Neural progenitor cell (in vitro differentiated cells): ENCODE measurements at regions not wholly inside any gene's neighbourhood (a gene's known extent, or its start where the extent isn't known, plus 50 kb on each side); places are given as distances from the start of the nearest gene placed in this dataset.

Source experiments
- EZH2 ChIP-seq: fragments of 200-600 bp; sonication (generic); IDR thresholded peaks from 2 replicates; pipeline ENCODE4 v1.6.1; 2017; ENCODE audit warnings: antibody characterized with exemption, mild to moderate bottlenecking, moderate library complexity
- TF ChIP-seq, protein P1 (sequence below): fragments of 200-600 bp; sonication (generic); IDR thresholded peaks from 2 replicates; pipeline ENCODE4 v1.5.1; 2017; ENCODE audit warnings: antibody characterized with exemption, mild to moderate bottlenecking

DNA sequence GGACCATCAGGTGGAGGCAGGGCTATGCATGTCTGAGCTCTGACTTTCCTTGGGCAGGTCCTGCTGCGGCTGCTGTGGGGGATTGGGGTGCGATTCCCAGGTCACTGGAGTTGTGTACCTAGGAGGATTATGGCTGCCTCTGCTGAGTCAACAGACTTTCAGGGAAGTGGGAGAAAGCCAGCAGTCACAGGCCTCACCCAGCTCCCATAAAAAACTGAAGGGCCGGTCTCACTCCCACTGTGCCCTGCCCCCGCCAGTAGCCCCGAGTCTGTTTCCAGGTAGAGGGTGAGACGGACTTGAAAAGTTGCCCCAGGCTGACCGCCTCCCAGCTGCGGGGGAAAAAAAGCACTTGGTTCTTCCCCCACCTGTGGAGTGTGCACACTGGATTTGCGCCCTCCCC is 76.7 kb downstream of the FAM170A start:
- TF ChIP-seq, protein P1, sequence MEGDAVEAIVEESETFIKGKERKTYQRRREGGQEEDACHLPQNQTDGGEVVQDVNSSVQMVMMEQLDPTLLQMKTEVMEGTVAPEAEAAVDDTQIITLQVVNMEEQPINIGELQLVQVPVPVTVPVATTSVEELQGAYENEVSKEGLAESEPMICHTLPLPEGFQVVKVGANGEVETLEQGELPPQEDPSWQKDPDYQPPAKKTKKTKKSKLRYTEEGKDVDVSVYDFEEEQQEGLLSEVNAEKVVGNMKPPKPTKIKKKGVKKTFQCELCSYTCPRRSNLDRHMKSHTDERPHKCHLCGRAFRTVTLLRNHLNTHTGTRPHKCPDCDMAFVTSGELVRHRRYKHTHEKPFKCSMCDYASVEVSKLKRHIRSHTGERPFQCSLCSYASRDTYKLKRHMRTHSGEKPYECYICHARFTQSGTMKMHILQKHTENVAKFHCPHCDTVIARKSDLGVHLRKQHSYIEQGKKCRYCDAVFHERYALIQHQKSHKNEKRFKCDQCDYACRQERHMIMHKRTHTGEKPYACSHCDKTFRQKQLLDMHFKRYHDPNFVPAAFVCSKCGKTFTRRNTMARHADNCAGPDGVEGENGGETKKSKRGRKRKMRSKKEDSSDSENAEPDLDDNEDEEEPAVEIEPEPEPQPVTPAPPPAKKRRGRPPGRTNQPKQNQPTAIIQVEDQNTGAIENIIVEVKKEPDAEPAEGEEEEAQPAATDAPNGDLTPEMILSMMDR, result no peak
- TF ChIP-seq EZH2, result no peak
